NCI-H1048 (cell line): ENCODE measurements at regions not wholly inside any gene's neighbourhood (a gene's known extent, or its start where the extent isn't known, plus 50 kb on each side); places are given as distances from the start of the nearest gene placed in this dataset.

Experiments used
- DNase-seq: peaks from one replicate; lab custom pipeline; 2025; lab: John Stamatoyannopoulos, UW

DNA sequence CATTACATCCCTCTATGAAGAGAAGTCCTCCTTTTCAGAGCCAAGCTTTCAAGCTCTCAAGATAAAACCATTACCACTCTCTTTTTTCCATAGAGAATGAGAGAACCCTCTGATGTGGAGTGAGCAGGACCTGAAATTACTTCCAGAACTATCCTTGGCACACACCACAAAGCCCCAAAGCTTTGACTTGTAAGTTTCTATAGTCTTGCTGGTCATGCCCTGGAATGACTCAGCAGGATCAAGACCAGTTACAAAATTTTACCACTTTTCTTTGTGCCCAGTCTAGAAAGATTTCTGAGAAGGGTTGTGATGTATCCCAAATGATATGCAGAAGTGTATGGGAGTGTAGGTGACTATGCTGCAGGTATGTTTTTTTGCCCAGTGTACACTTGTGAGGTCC lies 760.6 kb downstream of the TLE1 start:
- no peak for DNase-seq

DNA sequence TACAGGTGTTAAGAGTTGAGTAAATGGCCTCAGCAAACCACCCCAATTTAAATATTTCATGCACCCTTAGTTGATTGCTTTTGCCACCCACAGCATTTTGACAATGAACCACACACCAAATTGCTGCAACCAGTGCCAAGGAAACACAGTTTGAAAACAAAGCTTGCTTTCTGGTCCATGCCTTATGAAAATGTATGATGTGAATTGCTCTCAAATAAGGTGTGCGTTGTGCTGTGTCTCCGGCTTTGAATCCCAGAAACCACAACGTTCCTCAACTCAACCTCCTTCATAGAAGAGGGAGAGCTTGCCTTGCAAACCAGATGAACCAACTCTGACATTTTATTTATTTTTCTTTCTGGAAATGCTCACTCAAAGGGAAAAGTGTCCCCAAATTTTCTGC lies 762.7 kb downstream of the TLE1 start:
- no peak for DNase-seq

DNA sequence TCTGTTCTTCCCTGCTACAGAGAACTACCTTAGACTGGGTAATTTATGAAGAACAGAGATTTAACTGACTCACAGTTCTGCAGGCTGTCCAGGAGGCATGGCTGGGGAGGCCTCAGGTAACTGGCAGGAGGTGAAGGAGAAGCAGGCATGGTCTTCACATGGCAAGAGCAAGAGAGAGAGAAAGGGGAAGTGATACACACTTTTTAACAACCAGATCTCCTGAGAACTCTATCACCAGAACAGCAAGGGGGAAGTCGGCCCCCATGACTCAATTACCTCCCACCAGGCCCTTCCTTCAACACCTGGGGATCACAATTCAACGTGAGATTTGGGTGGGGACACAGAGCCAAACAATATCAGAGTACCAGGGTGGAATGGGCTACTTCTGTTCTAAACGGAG lies 766.8 kb downstream of the TLE1 start:
- no peak for DNase-seq

DNA sequence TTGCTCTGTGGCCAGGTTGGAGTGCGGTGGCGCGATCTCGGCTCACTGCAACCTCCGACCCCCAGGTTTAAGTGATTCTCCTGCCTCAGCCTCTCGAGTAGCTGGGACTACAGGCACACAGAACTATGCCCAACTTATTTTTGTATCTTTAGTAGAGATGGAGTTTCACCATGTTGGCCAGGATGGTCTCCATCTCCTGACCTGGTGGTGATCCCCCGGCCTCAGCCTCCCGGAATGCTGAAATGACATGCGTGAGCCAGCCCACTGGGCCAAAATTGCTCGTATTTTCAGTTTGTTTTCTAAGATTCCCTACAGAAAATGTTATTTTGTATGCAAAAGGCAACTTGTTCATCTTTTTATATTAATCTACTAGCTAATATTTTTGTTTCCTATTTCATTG lies 782.6 kb downstream of the TLE1 start:
- no peak for DNase-seq

DNA sequence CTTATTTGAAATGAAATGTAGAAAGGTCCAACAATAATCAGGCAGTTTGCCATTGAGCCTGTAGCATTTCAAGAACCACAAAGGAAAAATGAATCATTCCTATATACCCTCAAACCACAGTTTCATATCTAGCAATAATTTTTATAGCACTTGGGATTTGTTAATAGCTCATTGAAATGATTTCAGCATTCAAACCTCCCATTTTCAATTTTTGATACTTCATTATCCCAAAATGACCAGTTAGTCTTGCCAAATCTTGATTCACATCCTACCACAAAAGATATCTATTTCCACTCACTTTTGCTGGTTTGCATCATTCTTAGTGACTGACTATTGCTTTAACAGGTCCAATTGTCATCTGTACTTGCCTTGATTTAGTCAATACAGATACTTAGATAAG lies 790.1 kb downstream of the TLE1 start:
- DNase-seq: no peak

DNA sequence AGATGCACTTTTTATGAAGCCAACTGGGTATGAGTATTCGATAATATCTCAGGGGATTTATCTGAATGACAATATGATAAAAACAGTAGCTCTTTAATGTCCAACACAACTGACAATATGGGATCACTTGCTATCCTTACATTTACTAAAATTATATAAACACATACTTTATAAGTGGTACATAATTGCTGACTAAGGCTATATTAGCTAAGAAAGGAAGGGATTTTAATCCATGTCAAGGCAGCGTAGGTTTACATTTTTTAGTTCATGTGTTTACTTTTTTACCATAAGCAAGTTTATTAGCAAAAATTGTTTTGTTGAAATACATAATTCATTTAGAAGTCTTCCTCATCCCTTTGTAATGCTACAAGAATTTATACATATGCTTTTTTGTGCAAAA lies 796.2 kb downstream of the TLE1 start:
- DNase-seq: no peak

DNA sequence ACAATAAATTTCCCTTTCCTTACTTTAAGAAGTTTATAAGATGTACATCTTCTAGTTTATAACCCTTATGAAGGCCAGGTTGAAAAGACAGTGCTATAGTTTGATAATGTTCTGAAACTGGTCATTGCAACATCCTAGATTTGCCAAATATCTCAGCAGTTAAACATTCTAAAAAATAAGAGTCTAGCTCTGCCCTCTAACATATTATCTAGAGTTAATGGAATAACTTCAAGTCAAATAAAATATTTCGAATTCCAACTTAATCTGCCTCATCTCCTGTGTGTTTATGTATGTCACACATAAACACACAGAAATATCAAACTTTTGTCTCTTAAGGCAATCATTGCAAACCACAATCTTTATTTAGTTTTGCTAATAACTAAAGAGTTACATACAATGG lies 796.6 kb downstream of the TLE1 start:
- no peak for DNase-seq

DNA sequence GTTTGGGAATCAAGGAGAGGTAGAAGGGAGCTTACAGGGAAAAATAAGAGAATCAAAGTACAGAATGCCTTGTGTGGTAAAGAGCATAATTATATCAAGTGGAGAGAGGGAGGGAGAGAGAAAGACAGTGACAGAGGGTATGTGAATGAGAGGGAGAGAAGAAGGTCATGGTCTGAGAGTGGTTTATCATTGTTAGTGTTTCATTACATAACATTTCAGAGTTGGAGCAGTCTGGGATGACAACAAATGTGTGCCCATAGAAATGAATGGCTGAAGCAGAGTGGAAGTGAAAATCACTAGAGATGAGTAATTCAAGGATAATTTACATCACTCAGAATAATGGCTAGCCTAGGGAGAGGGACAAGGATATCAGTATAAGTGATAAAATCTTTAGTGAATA lies 799.2 kb downstream of the TLE1 start:
- no peak for DNase-seq

DNA sequence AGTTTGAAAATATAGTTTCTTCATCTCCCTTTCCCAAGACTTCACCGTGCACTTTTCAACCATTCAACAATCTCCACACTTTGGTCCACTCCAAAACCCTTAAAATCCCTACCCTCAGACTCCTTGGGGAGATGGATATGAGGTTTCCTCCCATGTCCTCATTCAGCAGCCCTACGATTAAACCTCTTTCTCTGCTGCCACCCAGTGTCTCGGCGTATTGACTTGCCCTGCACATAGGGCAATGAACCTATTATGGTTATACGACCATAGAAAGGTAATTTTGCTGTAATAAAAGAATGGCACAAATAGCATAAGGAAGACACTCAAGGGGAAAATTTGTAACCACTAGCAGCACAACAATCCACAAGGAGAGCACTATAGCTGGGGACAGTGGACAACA lies 803.5 kb downstream of the TLE1 start:
- no peak for DNase-seq

DNA sequence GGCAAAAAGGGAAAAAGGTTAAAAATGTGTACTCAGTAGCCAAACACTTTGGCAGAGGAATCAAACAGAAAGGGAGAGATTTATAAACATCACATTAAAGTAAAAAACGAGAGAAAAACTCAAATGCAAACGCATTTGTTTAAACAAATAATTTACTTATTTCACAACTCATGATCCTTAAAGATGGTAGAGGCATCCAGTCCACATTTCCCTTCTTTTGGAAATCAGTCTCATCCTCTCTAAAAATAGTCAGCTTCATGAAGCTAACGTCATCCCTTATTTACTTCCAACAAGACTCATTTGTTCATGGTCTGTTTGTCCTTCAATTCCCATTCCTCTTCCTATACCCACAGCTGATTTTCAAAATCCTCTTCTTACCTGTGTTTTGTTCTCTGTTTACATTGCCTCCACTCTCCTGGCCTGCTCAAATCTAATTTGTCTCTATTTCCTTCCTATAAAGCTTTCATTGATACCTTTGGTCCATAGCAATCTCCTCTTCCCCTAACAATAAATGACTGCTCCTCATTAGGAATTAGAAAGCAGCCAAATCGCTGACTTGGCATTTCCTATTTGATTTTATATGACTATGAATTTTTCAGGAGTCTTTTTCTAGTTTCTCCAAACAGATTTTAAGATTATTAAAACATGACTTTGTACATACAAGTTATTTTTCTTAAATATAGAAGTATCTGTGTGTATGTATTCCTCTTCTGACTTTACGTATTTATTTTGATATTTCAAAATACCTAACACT lies 805.3 kb downstream of the TLE1 start:
- DNase-seq: no peak

DNA sequence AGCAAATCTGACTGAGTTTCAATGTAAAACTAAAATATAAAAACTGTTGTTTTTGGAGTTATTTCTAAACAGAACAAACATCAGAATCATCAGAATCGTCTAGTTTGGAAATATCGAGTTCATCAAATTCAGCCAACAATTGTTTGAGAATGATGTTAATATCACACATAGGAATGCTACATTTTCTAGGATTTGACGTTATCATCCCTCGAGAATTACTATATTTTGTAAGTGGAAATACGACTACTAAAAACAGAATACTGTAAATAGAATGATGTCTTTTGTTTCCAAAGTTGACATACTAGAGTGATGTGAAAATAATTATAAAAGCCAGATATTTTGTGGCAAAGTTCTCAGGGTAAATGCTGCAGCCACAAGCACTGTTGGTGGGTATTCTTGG lies 805.9 kb downstream of the TLE1 start:
- no peak for DNase-seq

DNA sequence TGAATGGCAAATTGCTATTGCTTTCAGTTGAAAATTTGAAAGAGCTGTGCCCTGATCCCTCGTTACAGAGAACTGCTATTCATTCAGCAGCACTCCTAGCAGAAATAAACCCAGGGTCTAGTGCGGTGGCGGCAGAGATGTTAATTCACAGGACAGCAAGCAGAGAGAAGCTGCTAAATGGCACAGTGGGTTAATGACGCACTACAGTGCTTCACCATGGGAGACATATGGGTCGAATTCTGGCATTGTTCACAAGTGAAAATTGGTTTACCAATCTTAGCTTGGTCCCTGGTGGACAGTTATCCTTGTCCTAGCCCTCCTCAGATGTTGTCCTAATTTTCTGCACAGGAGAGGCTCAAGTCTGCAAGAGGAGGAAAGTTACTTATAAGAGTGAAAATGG lies 807.4 kb downstream of the TLE1 start:
- DNase-seq: no peak

DNA sequence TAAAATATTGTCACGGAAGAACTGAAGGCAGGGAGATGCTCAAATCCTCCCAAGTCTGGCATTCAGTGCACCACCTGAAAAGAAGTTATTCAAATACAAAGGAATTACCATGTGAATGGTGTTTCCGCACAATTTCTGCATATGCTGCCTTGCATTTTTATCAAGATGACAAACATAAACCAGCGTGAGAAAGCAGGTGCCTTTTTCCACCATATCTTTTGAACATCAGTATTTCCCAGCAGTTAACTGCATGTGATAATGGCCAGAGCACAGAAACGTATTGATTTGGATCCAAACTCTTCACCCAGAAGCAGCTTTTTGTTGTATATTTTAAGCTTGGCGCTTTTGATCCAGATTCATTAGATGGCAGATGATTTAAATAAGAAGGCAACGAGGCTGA lies 808.0 kb downstream of the TLE1 start:
- DNase-seq: no peak

DNA sequence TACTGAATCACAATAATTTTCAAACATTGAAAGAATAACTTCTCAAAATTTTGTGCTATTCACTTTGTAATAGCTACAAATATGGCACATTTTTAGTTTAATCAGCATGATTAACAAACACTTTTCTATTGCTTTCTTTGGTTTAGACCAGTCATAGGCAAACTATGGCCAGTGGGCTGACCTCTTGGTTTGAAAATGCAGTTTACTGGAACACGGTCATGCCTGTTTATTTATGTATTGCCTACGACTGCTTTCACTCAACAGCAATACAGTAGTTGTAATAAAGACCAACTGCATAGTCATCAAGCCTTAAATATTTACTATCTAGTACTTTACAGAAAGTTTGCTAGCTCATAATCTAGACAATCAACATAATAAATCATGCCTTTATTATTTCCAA lies 810.8 kb downstream of the TLE1 start:
- no peak for DNase-seq

DNA sequence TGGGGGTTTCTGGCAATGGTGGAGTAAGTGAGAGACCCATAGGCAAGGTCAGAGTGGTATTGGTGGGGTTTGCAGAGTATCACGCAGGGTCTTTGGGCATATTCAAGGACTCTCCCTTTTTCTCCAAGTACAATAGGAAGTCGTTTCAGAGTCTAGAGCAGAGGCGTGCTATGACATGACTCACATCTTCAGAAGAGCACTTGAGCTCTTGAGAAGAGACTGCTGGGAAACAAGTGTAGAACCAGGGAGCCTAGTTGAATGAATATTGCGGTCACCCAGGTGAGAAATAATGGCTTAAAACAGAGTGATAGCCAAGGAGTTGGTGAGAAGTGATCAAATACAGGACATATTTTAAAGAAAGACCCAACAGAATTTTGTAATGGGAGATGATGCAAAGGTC lies 813.4 kb downstream of the TLE1 start:
- DNase-seq: no peak

DNA sequence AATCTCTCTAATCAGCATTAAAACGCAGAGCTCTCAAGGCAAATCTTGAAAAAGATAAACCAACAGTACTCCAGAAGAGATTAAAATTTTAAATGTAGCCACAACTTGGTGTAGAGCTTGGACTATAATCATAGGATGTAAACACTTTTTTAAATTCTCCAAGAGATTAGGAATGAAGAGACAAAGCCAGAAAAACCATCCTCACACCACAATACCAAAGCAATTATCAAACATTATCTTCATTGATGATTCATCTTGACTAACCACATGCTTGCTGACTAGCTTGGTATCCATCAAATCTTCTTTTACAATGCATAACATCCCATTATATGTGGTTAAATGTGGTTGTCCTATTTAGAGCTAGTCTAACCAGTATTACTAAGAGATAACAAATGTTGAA lies 815.1 kb downstream of the TLE1 start:
- no peak for DNase-seq

DNA sequence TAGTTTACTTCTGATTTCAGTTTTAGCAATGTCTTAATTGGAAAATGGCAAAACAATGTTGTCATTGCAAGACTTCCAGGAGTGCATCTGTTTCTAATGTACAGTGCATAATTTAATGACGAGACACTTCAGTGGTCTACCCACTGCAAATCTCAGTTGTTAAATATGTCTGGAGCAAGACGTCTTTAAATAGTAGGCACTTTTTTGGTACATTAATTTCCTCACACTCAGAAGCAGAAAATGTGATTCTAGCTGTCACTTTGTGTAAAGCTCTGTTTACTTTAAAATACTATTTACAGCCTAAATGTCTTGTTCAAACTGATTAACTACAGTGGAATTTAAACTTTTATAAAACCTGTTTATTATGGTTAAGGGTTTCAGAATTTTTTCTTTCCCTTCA lies 815.5 kb downstream of the TLE1 start:
- DNase-seq: no peak

DNA sequence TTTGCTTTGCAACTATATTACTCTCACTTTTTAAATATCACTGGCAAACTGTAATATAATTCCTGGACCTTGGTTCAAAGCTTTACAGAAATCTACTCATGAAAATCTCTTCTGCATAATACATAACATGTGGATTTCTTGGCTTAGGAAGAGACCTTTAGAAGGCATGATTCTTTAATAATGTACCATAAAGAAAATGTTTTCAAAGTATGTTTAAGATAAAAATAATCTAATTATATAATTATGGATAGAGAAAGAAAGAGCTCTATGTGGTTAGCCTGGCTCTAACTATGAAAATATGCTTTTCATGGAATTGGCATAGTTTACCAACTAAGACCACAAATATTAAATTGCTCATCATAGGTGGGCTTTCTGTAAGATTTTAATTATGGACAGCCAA lies 817.8 kb downstream of the TLE1 start:
- DNase-seq: no peak

DNA sequence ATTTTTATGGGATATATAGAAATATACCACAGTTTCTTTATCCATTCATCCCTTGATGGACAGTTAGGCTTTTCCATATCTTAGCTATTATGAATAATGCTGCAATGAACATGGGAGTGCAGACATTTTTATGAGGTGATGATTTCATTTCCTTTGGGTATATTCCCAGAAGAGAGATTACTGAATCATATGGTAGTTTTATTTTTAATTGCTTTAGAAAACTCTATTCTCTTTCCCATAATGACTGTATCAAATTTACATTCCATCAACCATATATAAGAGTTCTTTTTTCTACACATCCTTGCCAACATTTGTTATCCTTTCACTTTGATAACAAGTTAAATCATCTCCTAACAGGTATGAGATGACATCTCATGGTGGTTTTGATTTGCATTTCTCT lies 821.6 kb downstream of the TLE1 start:
- no peak for DNase-seq

DNA sequence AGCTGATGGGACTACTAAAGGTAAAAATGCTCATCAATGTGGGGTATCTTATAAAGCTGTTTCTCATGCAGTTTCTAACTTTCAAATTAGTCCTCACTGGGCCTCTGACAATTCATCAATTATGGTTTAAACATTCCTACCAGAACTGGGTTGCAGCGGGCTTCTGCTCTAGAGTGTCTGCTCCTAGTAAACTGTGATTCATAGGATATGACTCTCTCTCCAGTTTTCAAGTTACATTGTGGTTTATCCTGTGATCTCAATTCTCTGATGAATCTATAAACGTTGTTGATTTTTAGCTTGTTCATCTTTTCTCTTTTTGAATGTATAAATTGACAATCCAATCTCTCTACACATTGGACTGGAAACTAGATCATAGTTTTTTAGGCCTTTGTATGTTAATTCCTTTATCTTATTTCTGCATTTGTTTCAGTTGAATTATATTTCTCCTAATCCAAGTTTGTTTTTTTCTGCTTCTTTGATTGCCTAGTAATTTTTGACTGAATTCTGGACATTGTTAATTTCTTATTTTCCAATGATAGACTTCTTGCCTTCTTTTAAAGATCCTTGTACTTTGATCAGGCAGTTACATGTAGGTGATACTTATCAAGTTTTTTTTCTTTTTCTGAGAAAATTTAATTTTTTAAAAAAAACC lies 822.6 kb downstream of the TLE1 start:
- DNase-seq: no peak

DNA sequence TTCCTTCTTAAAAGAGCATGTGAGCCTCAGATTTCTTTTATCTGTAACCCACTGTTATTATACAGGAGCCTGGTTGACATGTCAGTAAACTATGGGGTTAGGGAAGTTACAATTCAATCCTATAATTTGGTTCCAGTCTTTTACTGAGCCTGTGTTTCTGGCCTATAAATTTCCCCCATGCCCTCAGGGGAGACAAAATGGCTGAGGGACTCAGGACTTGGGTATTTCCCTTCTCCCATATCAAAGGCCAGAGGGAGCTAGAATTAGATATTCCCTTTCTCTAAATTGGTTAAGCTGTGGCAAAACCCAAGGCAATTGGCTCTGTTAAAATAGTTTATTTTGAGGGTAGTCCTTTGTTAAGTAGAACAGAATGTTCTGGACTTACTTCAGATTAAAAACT lies 823.2 kb downstream of the TLE1 start:
- DNase-seq: no peak

DNA sequence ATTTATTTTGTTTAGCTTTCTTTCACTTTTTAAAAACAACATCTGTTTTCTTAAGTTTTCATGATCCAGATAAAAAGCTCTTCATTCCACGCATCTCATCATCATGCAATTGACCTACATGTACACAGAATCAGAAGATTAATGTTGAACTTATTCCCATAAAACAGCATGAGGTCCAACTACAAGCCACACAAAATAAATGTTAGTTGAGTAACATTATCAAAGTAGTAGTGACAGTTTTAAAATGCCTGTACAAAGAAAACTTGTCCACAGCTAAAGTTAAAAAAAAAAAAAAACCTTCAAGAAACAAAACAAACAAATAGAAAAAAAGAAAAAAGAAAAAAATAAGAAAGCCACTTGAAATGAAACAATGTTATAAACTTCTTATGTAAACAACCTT lies 846.3 kb downstream of the TLE1 start:
- DNase-seq: no peak

DNA sequence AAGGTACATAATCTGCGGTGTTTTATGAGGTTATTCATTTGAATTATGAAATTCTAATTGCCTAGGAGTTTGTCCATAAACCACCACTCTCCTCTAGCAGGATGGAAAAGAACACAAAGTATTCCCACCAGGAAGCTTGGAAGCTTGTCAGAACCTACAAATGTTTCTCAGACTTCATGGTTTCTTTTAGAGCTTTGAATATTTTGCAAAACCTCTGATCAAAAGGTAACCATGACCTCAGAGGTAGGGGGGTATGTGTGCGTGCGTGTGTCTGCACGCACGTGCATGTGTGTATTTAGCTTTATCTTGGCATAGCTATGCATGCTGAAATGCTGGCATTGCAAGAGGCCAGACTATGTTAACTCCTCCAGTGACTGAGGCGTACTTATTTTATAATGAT lies 847.0 kb downstream of the TLE1 start:
- DNase-seq: no peak

DNA sequence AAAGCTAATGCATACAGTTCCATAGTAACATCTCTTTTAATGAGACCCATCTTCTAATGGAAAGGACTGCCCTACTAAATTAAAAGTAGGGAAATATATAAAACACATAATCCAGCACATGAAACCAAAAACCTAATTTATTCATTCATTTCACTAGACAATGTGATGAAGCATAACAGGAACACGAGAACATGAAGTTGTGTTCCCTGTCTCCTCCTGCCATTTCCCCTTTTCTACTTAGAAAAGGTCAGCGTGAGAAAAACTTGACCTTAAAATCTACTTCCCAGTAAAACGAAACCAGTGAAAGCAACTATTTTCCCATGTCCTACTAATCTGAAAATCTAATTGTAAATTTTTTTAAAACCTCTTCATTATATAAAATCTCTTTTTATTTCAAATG lies 847.5 kb downstream of the TLE1 start:
- no peak for DNase-seq
